GM13976 (cell line): ENCODE measurements at regions not wholly inside any gene's neighbourhood (a gene's known extent, or its start where the extent isn't known, plus 50 kb on each side); places are given as distances from the start of the nearest gene placed in this dataset.

Source experiments
- DNase-seq: peaks from one replicate; pipeline ENCODE4 v3.0.0; 2012; ENCODE audit warnings: low spot score
- CTCF ChIP-seq: IDR thresholded peaks from 2 replicates; pipeline ENCODE4 v1.5.1; 2012; ENCODE audit warnings: borderline replicate concordance, mild to moderate bottlenecking; ENCODE audit not compliant: insufficient read depth; ENCODE audit errors: extremely low read depth, missing control alignments, control extremely low read depth
- in situ Hi-C: fragments of 300-500 bp; cut with MboI; formaldehyde crosslinking; loops from one replicate; pipeline ENCODE4 v1.12.0; 2022; ENCODE audit warnings: low sequenced_read_pairs, mixed read lengths, inconsistent platforms; ENCODE audit not compliant: unreplicated experiment

- in situ Hi-C loops: no loop called here
- no peak for DNase-seq
- no peak for TF ChIP-seq CTCF
Observed at GRCh38 chr16:76204249-76204648, 73.0 kb upstream of the CNTNAP4 start.

- in situ Hi-C loops: no loop called here
- no peak for TF ChIP-seq CTCF
- no peak for DNase-seq
Observed at GRCh38 chr16:76207270-76207669, 69.9 kb upstream of the CNTNAP4 start.

DNA sequence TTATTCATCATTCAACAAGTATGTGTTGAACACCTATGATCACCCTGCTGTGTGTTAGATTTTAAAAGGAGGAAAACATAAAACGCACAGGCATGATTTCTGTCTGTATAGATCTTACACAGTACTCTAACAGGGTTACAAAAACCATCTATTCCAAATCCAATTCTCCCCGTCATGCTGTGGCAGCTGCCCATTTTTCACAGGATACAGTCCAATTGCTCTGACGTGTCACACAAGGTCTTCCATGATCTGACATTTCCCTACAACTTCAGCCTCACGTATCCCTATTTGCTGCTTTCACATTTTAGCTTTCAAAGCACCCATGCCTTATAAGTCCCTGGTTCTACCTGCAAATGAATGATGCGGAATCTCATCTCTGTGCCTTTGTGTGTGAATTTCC is 67.0 kb upstream of the CNTNAP4 start:
- in situ Hi-C loops: no loop called here
- DNase-seq: no peak
- no peak for TF ChIP-seq CTCF

DNA sequence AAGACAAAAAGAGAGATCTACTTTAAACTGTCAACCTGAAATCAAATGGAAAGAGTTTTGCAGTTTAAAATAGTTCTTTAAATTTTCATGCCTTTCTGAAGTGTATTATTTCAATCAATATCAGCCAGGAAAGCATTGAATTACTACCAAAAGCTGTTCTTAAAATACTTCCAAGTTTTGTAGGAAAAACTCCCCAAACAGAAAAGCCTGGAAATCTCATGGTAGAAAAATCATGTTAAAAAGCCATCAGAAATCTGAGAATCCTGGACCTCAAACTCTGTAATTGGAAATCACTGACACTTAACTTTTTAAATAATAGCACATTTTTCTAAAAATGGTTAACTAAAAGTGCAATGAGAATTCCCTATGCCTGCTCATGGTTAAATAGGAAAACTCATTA is 63.3 kb upstream of the CNTNAP4 start:
- no peak for TF ChIP-seq CTCF
- in situ Hi-C loops: no loop called here
- DNase-seq: no peak

DNA sequence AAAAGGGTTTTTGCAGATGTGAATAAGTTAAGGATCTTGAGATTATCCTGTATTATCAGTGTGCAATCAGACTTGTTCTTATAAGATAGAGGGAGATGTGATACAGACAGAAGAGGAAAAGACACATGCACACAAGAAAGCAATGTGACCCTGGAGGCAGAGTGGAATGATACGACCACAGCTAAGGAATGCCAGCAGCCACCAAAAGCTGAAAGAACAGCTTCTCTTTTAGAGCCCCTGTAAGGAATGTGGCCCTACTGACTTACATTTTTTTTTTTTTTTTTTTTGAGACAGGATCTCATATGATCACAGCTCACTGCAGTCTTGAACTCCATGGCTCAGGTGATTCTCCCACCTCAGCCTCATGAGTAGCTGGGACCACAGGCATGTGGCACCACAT is 62.3 kb upstream of the CNTNAP4 start:
- in situ Hi-C loops: no loop called here

GRCh38 chr16:76222087-76222486 is 55.1 kb upstream of the CNTNAP4 start:
- DNase-seq: no peak
- TF ChIP-seq CTCF: no peak
- in situ Hi-C loops: no loop called here

More for the DNA sequence above, 62.3 kb upstream of the CNTNAP4 start:
- no peak for DNase-seq
- TF ChIP-seq CTCF: no peak

- in situ Hi-C loops: no loop called here
- DNase-seq: no peak
- no peak for TF ChIP-seq CTCF
Observed at GRCh38 chr16:76222853-76223252, 54.3 kb upstream of the CNTNAP4 start.
